Activated CD4-positive, alpha-beta T cell treated with anti-CD3 and anti-CD28 coated beads, Interleukin-2, amount 10 ng/mL, durations not matched to agents 7 days and 5 days (primary cell): ENCODE measurements at regions not wholly inside any gene's neighbourhood (a gene's known extent, or its start where the extent isn't known, plus 50 kb on each side); places are given as distances from the start of the nearest gene placed in this dataset.

Source experiments
- CTCF ChIA-PET: fragments of 350-600 bp; sonication (Branson Sonifier 250); formaldehyde crosslinking; loops from one replicate; lab custom pipeline; 2021; ENCODE audit warnings: antibody characterized with exemption; lab: Charles Lee
- POLR2A ChIA-PET: fragments of 350-600 bp; sonication (Branson Sonifier 250); formaldehyde crosslinking; loops from one replicate; lab custom pipeline; 2021; ENCODE audit warnings: antibody characterized with exemption; lab: Charles Lee
- DNase-seq: peaks from one replicate; pipeline ENCODE4 v3.0.0-alpha.2; 2020
- H3K27ac Mint-ChIP-seq: one replicate; pipeline ENCODE4 v1.8.0; 2021; ENCODE audit warnings: mild to moderate bottlenecking, moderate library complexity, mixed read lengths
- H3K27me3 Mint-ChIP-seq: one replicate; pipeline ENCODE4 v1.8.0; 2021; ENCODE audit warnings: mixed read lengths
- H3K36me3 Mint-ChIP-seq: one replicate; pipeline ENCODE4 v1.8.0; 2021; ENCODE audit warnings: low read depth, mixed read lengths
- H3K4me1 Mint-ChIP-seq: one replicate; pipeline ENCODE4 v1.8.0; 2021; ENCODE audit warnings: mixed read lengths
- H3K4me3 Mint-ChIP-seq: one replicate; pipeline ENCODE4 v1.8.0; 2021; ENCODE audit warnings: mild to moderate bottlenecking, moderate library complexity, mixed read lengths
- H3K9me3 Mint-ChIP-seq: one replicate; pipeline ENCODE4 v1.8.0; 2021; ENCODE audit warnings: mixed read lengths

DNA sequence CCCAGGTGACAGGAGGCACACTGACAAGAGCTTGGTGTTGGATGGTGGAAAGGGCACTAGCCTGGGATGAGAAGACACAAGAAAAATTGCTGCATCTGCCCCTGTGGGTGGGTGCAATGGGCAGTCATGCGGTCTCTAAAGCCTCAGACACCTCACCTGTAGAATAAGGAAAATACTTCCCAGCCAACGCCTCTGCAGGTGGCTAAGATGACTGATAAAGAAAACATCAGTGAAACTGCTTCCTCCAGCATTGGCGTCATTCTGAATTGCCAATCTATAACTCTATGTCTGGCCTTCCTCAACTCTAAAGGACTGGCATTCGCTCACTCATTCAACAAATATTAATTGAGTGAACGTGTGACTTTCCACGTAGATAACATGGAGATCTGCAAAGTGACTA, 100.4 kb upstream of the F3 start:
- no peak for DNase-seq
- ChIA-PET POLR2A (no interaction called here), CTCF (no interaction called here)
- Mint-ChIP-seq H3K4me1 (no peaks in the 10 kb centered on the region), H3K36me3 (no peaks in the 10 kb centered on the region), H3K27ac (no peak overlapping the region), H3K27me3 (no peaks in the 10 kb centered on the region), H3K9me3 (no peaks in the 10 kb centered on the region), H3K4me3 (no peak overlapping the region)

DNA sequence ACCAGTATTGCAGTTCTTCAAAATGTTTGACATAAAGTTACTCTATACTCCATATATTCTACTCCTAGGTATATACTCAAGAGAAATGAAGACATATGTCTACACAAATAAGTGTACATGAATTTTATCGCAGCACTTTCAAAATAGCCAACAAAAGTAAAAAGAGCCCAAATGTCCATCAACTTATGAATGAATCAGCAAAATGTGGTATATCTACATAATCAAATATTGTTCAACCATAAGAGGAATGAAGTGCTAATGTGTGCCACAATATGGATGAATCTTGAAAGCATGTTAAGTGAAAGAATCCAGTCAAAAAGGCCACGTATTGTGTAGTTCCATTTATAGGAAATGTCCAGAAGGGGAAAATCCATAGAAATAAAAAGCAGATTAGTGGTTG, 98.6 kb upstream of the F3 start:
- Mint-ChIP-seq H3K36me3 (no peaks in the 10 kb centered on the region), H3K27ac (no peak overlapping the region), H3K4me1 (no peaks in the 10 kb centered on the region), H3K27me3 (no peaks in the 10 kb centered on the region), H3K9me3 (no peaks in the 10 kb centered on the region), H3K4me3 (no peak overlapping the region)
- CTCF ChIA-PET: no interaction called here
- no peak for DNase-seq
- POLR2A ChIA-PET: no interaction called here

DNA sequence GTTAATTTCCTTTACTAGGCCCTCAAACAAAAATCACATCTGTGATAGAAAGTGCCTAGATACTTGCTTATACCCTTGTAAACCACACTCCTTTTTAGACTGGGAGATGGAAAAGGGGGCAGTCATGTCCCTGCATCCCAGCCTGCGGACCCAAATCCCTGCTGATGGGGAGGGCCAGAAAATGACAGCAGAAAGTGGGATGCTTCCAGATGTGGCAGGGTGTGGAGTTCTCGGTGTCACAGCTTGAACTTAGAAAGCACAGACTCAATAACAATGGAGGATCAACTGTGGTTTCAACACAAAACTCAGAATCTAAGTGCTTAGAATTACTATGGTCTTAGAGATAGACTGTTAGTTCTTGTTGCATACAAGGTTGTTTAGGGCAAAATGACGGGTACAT, 95.6 kb upstream of the F3 start:
- H3K4me1 Mint-ChIP-seq: no peaks in the 10 kb centered on the region
- no peaks in the 10 kb centered on the region for H3K9me3 Mint-ChIP-seq
- no peaks in the 10 kb centered on the region for H3K36me3 Mint-ChIP-seq
- ChIA-PET CTCF (no interaction called here), POLR2A (no interaction called here)
- no peak overlapping the region for H3K27ac Mint-ChIP-seq
- no peak for DNase-seq
- no peak overlapping the region for H3K4me3 Mint-ChIP-seq
- peaks cover 4% of the 10 kb centered on the region for H3K27me3 Mint-ChIP-seq

DNA sequence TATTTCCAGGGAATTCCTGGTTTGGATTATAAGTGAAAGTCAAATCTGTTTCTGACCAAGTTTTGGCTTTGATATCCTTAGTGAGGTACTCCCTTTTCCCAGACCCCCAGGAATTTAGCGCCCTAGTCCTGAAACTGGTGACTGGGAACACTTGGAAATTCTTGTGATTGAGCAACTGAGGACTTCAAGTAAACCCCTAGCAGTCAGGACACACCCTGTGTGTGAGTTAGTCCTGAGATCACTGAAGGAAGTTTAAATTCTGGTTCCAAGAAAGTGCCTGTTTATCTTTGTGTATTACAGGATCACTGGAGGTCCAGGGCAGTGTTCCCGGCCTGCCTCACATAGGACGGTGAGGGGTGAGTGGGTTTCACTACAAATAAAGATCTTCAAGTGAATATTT, 95.1 kb upstream of the F3 start:
- DNase-seq: no peak
- POLR2A ChIA-PET: no interaction called here
- no peak overlapping the region for H3K4me3 Mint-ChIP-seq
- H3K27me3 Mint-ChIP-seq: peaks cover 8% of the 10 kb centered on the region
- no peaks in the 10 kb centered on the region for H3K36me3 Mint-ChIP-seq
- CTCF ChIA-PET: no interaction called here
- no peaks in the 10 kb centered on the region for H3K9me3 Mint-ChIP-seq
- no peak overlapping the region for H3K27ac Mint-ChIP-seq
- H3K4me1 Mint-ChIP-seq: no peaks in the 10 kb centered on the region

DNA sequence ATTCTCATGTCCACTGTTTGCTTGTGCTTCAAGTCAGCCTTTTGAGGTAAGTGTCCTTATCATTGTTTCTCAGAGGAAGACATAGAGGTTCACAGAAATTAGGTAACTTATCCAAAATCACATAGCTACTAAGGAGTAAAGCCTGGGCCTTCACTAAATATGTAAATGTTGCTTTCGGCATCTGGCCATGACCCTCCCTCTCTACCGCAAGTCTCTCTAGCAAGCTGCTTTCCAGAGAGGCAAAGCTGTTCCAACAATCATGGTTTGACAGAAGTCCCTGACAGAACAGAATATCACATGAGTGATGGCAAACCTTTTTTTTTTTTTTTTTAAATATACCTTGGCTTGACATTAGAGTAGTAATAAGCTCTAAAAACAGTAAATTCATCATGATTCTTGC, 94.5 kb upstream of the F3 start:
- CTCF ChIA-PET: interaction anchor here (1.3 kb wide), 1 partner anchor 9 kb away, joined by 4 read pairs; no protein-coding TSS in a partner anchor
- no peaks in the 10 kb centered on the region for H3K36me3 Mint-ChIP-seq
- POLR2A ChIA-PET: no interaction called here

DNA sequence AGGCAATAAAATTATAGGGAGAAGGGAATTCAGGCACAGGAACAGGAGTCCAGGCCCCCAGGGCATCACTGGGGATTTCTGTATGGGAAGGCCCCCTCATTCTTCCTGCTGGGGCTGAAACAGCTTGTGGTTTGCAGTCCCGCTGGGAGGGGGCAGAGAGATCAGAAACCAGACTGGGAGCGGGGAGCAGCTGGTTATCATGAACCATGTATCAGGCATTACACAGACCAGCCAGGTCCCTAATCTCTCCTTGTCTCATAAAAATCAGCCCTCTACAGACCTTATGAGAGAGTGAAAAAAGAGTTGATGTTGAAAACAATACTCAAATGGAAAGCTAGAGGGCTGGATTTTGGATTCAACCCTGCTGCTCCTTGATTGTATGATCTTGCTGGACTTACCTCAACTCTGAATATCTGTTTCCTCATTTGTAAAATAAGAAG, 93.4 kb upstream of the F3 start:
- no peaks in the 10 kb centered on the region for H3K9me3 Mint-ChIP-seq
- no peak overlapping the region for H3K27ac Mint-ChIP-seq
- ChIA-PET POLR2A (no interaction called here), CTCF (interaction anchor here (1.3 kb wide), 1 partner anchor 8 kb away, joined by 4 read pairs; no protein-coding TSS in a partner anchor)
- H3K36me3 Mint-ChIP-seq: no peaks in the 10 kb centered on the region
- no peaks in the 10 kb centered on the region for H3K4me1 Mint-ChIP-seq
- H3K4me3 Mint-ChIP-seq: no peak overlapping the region
- no peak for DNase-seq
- H3K27me3 Mint-ChIP-seq: peaks cover 13% of the 10 kb centered on the region

More for the DNA sequence above, 94.5 kb upstream of the F3 start:
- no peak for DNase-seq
- H3K27me3 Mint-ChIP-seq: peaks cover 12% of the 10 kb centered on the region
- H3K27ac Mint-ChIP-seq: no peak overlapping the region
- no peaks in the 10 kb centered on the region for H3K4me1 Mint-ChIP-seq
- H3K4me3 Mint-ChIP-seq: no peak overlapping the region
- H3K9me3 Mint-ChIP-seq: no peaks in the 10 kb centered on the region

DNA sequence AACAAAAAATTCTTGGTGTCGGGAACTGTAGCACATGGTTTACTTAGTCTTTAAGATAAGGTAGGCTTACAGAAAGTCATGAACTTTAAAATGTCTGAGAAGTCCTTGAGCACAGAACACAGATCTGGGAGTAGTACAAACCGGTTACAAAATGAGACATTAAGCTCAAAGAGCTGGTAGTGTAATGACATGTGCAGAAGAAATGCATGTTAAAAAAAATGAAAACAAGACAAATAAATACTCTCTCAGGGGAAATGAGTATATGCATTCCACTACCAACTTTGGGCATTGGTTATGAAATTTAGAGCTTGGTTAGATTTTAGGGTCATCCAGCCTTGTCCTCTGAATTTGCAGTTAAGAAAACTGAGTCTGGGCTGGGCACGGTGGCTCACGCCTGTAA, 91.5 kb upstream of the F3 start:
- Mint-ChIP-seq H3K36me3 (no peaks in the 10 kb centered on the region), H3K27ac (no peak overlapping the region), H3K9me3 (no peaks in the 10 kb centered on the region), H3K4me3 (no peak overlapping the region), H3K4me1 (no peaks in the 10 kb centered on the region), H3K27me3 (peaks cover 13% of the 10 kb centered on the region)
- no peak for DNase-seq
- ChIA-PET POLR2A (no interaction called here), CTCF (interaction anchor here (0.6 kb wide), 1 partner anchor 177 kb away, joined by 3 read pairs; no protein-coding TSS in a partner anchor)

DNA sequence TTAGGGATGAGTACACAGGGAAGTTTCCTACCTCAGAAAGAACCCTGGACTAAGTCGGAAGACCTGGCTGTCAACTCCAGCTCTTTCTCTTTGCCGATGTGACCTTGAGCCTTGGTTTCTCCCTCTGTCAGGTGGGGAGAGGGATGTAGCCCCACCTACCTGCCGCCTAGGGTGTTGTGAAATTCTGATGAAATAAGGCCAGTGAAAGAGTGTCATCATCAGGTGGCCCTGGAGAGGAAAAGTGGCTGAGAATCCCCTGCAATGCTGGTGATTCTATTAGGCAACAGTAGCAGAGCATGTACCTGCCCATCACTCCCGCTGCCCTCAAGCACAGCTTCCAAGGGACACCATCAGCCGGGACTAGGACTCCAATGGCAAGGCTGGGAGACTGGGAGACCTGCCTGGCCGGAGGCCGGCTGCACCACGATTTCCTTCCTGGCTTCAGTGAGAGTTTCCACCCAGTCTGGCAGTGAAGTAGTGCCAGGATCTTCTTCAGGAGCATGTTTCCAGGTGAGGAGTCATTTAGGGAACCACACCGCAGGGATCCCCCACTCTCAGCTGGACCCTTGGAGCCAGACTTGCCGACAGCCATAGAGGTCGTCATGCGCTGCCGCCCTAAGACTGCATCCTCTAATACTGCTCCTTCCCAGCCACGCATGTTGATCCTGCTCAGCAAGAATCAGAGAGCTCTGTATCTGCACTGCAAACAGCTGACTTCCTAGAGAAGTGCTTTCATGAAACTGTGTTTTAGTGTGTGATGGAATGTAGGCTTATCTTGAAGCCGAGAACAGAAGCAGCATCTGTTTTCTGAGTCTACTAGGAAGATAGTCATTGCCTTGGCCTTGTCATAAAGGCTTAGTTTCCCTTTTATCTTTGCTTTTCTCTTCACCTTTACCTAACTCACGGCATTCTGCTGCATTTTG, 88.0 kb upstream of the F3 start:
- H3K9me3 Mint-ChIP-seq: no peaks in the 10 kb centered on the region
- H3K4me3 Mint-ChIP-seq: no peak overlapping the region
- H3K4me1 Mint-ChIP-seq: no peaks in the 10 kb centered on the region
- H3K27ac Mint-ChIP-seq: no peak overlapping the region
- no peaks in the 10 kb centered on the region for H3K36me3 Mint-ChIP-seq
- ChIA-PET POLR2A (no interaction called here), CTCF (no interaction called here)
- no peak for DNase-seq
- peaks cover 13% of the 10 kb centered on the region for H3K27me3 Mint-ChIP-seq

DNA sequence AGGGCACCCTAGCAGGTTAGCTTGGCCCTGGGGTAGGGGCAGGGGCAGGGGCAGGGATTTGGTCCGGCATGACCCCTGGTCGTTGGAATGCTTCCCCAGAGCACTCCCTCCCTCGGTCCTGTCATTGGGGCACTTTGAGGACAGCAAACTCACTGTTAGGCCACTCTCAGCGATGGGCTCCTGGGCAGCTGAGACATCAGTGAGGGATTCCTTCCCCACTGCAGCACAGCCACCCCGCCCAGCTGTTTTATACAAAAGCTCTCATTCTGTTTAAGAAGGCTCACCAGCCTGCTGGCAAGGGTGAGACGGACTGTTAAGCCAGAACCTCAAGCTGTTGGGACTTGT, 86.9 kb upstream of the F3 start:
- ChIA-PET POLR2A (no interaction called here), CTCF (no interaction called here)
- Mint-ChIP-seq H3K36me3 (no peaks in the 10 kb centered on the region), H3K4me1 (no peaks in the 10 kb centered on the region), H3K27ac (no peak overlapping the region), H3K9me3 (no peaks in the 10 kb centered on the region), H3K27me3 (peaks cover 13% of the 10 kb centered on the region), H3K4me3 (no peak overlapping the region)
- no peak for DNase-seq

DNA sequence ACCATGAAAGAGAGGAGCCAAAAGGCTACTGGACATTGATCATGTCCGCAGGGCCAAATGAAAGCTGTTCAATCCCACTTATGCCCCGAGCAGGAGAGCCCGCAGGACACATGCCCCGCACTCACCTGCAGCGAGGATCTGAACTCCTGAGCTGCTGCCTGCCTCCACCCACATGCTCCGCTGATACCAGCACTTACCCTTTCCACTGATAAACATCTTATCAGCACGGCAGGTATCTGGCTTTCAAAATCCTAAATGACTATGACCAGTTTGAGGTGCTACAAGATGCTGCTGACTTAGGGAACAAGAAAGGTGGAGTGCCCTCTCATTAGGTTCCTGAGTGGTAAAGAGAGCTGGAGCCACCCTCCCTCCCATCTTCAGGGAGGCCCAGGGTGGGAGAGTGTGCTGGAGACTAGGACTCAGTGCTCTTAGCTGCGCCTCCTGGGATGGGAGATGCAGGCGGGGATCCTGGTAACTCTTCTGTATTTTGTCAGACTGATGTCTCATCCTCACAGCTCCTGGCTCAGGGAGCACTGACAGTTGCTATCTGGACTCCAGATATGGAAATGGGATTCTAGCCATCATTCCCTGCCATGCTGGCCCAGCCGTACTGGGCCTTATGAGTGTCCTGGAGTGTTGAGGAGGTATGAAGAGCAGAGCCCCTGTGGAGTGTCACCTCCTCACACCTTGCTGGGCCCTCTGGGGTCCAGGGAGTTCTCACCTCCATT, 86.4 kb upstream of the F3 start:
- no peak for DNase-seq
- Mint-ChIP-seq H3K27me3 (peaks cover 10% of the 10 kb centered on the region), H3K9me3 (no peaks in the 10 kb centered on the region), H3K4me1 (no peaks in the 10 kb centered on the region), H3K4me3 (no peak overlapping the region), H3K36me3 (no peaks in the 10 kb centered on the region), H3K27ac (no peak overlapping the region)
- CTCF ChIA-PET: interaction anchor here (1.3 kb wide), 1 partner anchor 8 kb away, joined by 4 read pairs; no protein-coding TSS in a partner anchor
- POLR2A ChIA-PET: no interaction called here

DNA sequence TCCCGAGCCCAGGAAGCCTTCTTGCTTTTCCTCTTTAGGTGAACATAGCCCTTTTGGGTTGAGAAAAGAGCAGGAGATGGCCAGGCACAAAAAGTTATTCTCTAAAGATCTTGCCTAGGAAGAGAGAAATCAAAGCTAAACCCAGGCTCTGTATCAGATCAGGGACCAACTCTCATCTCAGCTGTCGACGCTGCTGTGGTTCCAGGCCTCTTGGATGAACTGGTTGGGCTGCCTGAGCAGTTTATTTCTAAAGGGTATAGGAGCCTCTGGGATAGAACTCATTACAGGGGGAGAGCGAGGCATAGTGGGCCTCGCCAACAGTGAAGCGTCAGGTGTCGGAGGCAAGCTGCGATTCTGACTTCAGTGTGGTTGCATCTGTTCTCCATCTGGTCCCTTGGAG, 82.6 kb upstream of the F3 start:
- CTCF ChIA-PET: no interaction called here
- Mint-ChIP-seq H3K4me1 (no peaks in the 10 kb centered on the region), H3K27me3 (peaks cover under 1% of the 10 kb centered on the region), H3K27ac (no peak overlapping the region), H3K9me3 (no peaks in the 10 kb centered on the region), H3K4me3 (no peak overlapping the region), H3K36me3 (no peaks in the 10 kb centered on the region)
- POLR2A ChIA-PET: no interaction called here
- no peak for DNase-seq

DNA sequence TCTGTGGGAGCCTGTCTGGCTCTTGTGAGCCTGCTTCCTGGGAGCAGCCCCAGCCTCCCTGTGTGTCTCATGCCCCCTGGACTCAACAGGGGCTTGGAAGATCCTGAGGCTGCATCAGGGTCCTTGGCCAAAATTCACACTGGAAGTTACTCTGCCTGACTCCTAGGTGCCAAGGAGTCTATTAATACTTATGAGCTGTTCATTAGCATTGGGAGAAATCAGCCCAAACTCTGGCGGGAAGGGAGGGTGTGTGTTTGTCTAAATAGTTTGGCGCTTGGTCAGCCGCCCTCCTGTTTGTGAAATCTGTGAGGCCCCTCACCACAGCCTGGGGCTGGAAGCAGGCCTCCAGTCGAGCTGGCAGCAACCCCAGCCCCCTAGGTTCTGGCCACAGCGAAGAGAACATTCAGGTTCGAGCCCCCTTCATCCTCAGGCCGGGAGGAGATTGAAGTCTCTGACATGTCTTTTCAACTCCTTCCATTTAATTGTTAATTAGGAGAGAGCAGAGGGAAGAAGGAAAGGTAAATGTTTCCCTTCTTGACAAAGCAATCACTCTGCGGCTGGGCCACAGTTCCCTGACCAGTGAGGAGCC, 82.1 kb upstream of the F3 start:
- Mint-ChIP-seq H3K27ac (no peak overlapping the region), H3K27me3 (peaks cover 2% of the 10 kb centered on the region), H3K36me3 (no peaks in the 10 kb centered on the region), H3K4me1 (no peaks in the 10 kb centered on the region), H3K9me3 (no peaks in the 10 kb centered on the region), H3K4me3 (no peak overlapping the region)
- ChIA-PET CTCF (no interaction called here), POLR2A (no interaction called here)
- DNase-seq: no peak

DNA sequence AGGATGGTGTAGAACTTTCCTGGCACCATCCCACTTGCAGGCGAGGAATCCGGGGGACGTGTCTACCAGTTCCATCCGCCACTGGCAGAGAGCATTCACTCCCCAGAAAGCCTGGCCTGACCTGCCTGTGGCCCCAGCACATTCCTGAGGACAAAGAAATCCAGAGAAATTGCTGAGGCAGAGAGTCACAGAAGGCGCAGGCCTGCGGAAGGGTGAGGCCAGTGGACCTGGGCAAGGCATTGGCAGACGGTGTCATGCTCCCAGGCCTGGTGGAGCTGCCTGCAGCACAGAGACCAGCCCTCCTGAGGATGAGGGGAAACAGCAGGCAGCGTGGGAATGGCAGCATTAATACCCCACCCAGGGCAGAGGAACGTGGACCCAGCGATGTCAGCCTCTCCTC, 81.2 kb upstream of the F3 start:
- ChIA-PET CTCF (no interaction called here), POLR2A (no interaction called here)
- Mint-ChIP-seq H3K4me3 (no peak overlapping the region), H3K36me3 (no peaks in the 10 kb centered on the region), H3K27ac (no peak overlapping the region), H3K9me3 (no peaks in the 10 kb centered on the region), H3K4me1 (no peaks in the 10 kb centered on the region), H3K27me3 (peaks cover 2% of the 10 kb centered on the region)
- no peak for DNase-seq
